Panc1 (cell line): ENCODE measurements at regions not wholly inside any gene's neighbourhood (a gene's known extent, or its start where the extent isn't known, plus 50 kb on each side); places are given as distances from the start of the nearest gene placed in this dataset.

Source experiments
- ATAC-seq: fragments of 200-7000 bp; cut with Tn5 transposase; 2 replicates; pipeline ENCODE4 v1.9.1; 2020; ENCODE audit warnings: mild to moderate bottlenecking, moderate library complexity
- BruUV-seq: library from RNA; stranded (reverse); fragments of 400-500 nt; replicated peaks from 2 replicates; lab custom pipeline; 2021; lab: Mats Ljungman, UMichigan
- CTCF ChIA-PET: fragments of 300-600 bp; sonication (Branson Sonifier 250); formaldehyde crosslinking; loops from one replicate; lab custom pipeline; 2022; ENCODE audit warnings: antibody characterized with exemption; lab: Charles Lee
- POLR2A ChIA-PET: fragments of 300-600 bp; sonication (Branson Sonifier 250); formaldehyde crosslinking; loops from one replicate; lab custom pipeline; 2022; ENCODE audit warnings: antibody characterized with exemption; lab: Charles Lee
- DNase-seq: peaks from one replicate; pipeline ENCODE4 v3.0.0-alpha.2; 2010; ENCODE audit warnings: low read depth, low spot score
- H3K27ac ChIP-seq: 2 replicates; pipeline ENCODE4 v1.5.1; 2011; ENCODE audit warnings: mild to moderate bottlenecking, low read length, inconsistent platforms
- H3K27me3 ChIP-seq: fragments of 200-500 bp; sonication (Bioruptor generic); 2 replicates; pipeline ENCODE4 v1.6.0; 2014; ENCODE audit warnings: low read length, inconsistent platforms; ENCODE audit not compliant: control insufficient read depth, insufficient read depth
- H3K36me3 ChIP-seq: fragments of 200-500 bp; sonication (Bioruptor generic); 2 replicates; pipeline ENCODE4 v1.5.1; 2014; ENCODE audit warnings: inconsistent platforms, mild to moderate bottlenecking, low read length, moderate library complexity; ENCODE audit not compliant: control insufficient read depth, insufficient read depth
- H3K4me1 ChIP-seq: 2 replicates; pipeline ENCODE4 v1.5.1; 2011; ENCODE audit warnings: inconsistent platforms, mild to moderate bottlenecking, low read length, moderate library complexity; ENCODE audit not compliant: control insufficient read depth, insufficient read depth
- H3K4me3 ChIP-seq, 2 experiments: 2 replicates each; pipeline ENCODE4 v1.5.1; 2011 to 2012; ENCODE audit warnings: low read depth in 2 of 2, low read length in 2 of 2, mild to moderate bottlenecking in 2 of 2, inconsistent platforms in 1 of 2, moderate library complexity in 1 of 2
- H3K9me3 ChIP-seq: fragments of 200-500 bp; sonication (Bioruptor generic); 2 replicates; pipeline ENCODE4 v1.5.1; 2014; ENCODE audit warnings: low read depth, mild to moderate bottlenecking, inconsistent platforms, low read length, moderate library complexity; ENCODE audit not compliant: control insufficient read depth, insufficient read depth
- CTCF ChIP-seq: fragments of 450-650 bp; IDR thresholded peaks from 2 replicates; pipeline ENCODE4 v1.5.1; 2017; ENCODE audit warnings: mild to moderate bottlenecking
- POLR2AphosphoS5 ChIP-seq: IDR thresholded peaks from 2 replicates; pipeline ENCODE4 v1.6.1; 2012; ENCODE audit warnings: mild to moderate bottlenecking, low read depth, low read length, moderate library complexity
- REST ChIP-seq, 2 experiments: IDR thresholded peaks; 2 replicates each; pipeline ENCODE4 v1.6.1; 2011 to 2012; ENCODE audit warnings: low read depth in 2 of 2, control low read depth in 1 of 2, low read length in 1 of 2, mild to moderate bottlenecking in 1 of 2, moderate library complexity in 1 of 2; ENCODE audit not compliant: insufficient read depth in 1 of 2
- SIN3A ChIP-seq: IDR thresholded peaks from 2 replicates; pipeline ENCODE4 v1.6.1; 2012; ENCODE audit warnings: low read depth, mild to moderate bottlenecking, low read length, moderate library complexity, borderline replicate concordance; ENCODE audit not compliant: insufficient read depth
- TCF7L2 ChIP-seq: IDR thresholded peaks from 2 replicates; pipeline ENCODE4 v1.6.1; 2011; ENCODE audit warnings: mild to moderate bottlenecking, low read depth, low read length, inconsistent platforms
- in situ Hi-C: cut with HindIII; loops from 2 replicates; pipeline ENCODE4 v1.10.0; 2016; ENCODE audit warnings: low sequenced_read_pairs, low pct_unique_long_range_greater_than_20kb
- intact Hi-C: fragments of 100-400 bp; cut with micrococcal nuclease; formaldehyde crosslinking; loops from one replicate; pipeline ENCODE4 v1.10.0; 2022; ENCODE audit not compliant: unreplicated experiment

GRCh38 chr12:113722747-113723146, 243.4 kb downstream of the RBM19 start:
- H3K27ac ChIP-seq: no peak overlapping the region
- in situ Hi-C loops: no loop called here
- intact Hi-C loops: no loop called here
- POLR2A ChIA-PET: interaction anchor here (0.6 to 0.7 kb wide), 4 partner anchors 28 to 182 kb away, joined by 3 to 4 read pairs (median 4); no protein-coding TSS in a partner anchor
- no peak overlapping the region for H3K4me3 ChIP-seq
- CTCF ChIA-PET: interaction anchor here (0.6 kb wide), 2 partner anchors 117 to 466 kb away, joined by 3 to 5 read pairs; no protein-coding TSS in a partner anchor
- no TSS peak for BruUV-seq
- H3K9me3 ChIP-seq: no peaks in the 10 kb centered on the region
- no peaks in the 10 kb centered on the region for H3K4me1 ChIP-seq
- ATAC-seq: no peak
- TF ChIP-seq REST (IDR thresholded peaks at IDR 0.05; ENCODE audit: insufficient read depth in 1 of 2, low read depth in 2 of 2, low read length in 1 of 2) (no peak), POLR2AphosphoS5 (no peak), CTCF (no peak), TCF7L2 (no peak), SIN3A (no peak)
- H3K27me3 ChIP-seq: no peaks in the 10 kb centered on the region; the same call in 1 of the 2 replicates
- DNase-seq: no peak
- no peaks in the 10 kb centered on the region for H3K36me3 ChIP-seq

GRCh38 chr12:113720629-113721028, 245.5 kb downstream of the RBM19 start:
- POLR2A ChIA-PET: no interaction called here
- TF ChIP-seq SIN3A: no peak
- no peak for TF ChIP-seq CTCF
- TF ChIP-seq REST (IDR thresholded peaks at IDR 0.05; ENCODE audit: insufficient read depth in 1 of 2, low read depth in 2 of 2, low read length in 1 of 2): no peak
- no peak for TF ChIP-seq POLR2AphosphoS5
- no peak for TF ChIP-seq TCF7L2
- intact Hi-C loops (no loop called here), in situ Hi-C loops (no loop called here)
- no peak for ATAC-seq
- Histone ChIP-seq H3K27ac (no peak overlapping the region), H3K4me1 (no peaks in the 10 kb centered on the region), H3K9me3 (no peaks in the 10 kb centered on the region), H3K36me3 (no peaks in the 10 kb centered on the region), H3K4me3 (no peak overlapping the region), H3K27me3 (no peaks in the 10 kb centered on the region)
- no TSS peak for BruUV-seq
- DNase-seq: no peak
- CTCF ChIA-PET: no interaction called here
